GM21515 (cell line): ENCODE measurements at regions not wholly inside any gene's neighbourhood (a gene's known extent, or its start where the extent isn't known, plus 50 kb on each side); places are given as distances from the start of the nearest gene placed in this dataset.
"Not testable (repeated sequence)": the region's sequence is repeated elsewhere in the genome, so short reads cannot be mapped to it uniquely, and the experiment has no call there.

Experiments used
- ATAC-seq: cut with Tn5 transposase; IDR thresholded peaks from one replicate; pipeline ENCODE4 v1.9.1; 2021; ENCODE audit not compliant: unreplicated experiment

GRCh38 chrX:97850911-97851310 is 967.2 kb downstream of the RPA4 start:
- ATAC-seq = no peak

DNA sequence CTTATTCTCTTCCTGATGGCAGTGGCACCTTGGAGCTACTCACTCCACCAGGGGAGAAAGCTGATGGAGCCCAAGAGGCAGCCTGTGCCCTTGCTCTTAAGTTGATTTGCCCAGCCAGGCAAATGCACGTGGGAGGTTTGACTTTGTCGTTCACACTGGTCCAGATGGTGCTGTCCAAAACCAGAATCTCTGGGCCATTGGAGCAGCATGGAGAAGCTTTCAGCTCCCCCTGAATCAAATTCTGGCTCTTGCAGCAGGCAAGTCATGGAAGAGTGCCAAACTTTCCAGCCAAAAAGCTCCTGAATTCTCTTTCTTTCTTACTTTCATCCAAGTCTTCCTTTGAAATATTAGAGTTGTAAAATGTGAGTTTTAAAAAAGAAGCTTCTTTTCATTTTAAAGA is 970.4 kb downstream of the RPA4 start:
- ATAC-seq = no peak

- no peak for ATAC-seq
Observed at GRCh38 chrX:97858592-97858991, 974.9 kb downstream of the RPA4 start.

DNA sequence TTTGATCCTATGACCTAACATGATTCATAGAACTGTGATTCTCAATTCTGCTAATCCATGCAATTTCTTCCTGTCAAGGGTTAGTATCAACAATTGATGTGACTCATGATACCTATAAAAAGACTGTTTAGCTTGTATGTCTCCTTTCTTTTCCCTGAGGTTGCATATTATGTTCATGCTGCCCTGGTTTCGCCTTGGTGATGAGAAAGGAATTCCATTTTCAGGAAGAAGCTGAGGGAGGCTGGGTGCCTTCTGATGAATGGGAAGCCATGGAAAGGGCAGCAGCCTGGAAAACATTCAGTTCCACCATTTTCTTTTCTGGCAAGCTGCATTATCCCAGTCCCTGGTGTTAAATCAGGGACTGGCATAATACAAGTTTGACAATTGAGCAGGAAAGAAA is 976.5 kb downstream of the RPA4 start:
- ATAC-seq = no peak

DNA sequence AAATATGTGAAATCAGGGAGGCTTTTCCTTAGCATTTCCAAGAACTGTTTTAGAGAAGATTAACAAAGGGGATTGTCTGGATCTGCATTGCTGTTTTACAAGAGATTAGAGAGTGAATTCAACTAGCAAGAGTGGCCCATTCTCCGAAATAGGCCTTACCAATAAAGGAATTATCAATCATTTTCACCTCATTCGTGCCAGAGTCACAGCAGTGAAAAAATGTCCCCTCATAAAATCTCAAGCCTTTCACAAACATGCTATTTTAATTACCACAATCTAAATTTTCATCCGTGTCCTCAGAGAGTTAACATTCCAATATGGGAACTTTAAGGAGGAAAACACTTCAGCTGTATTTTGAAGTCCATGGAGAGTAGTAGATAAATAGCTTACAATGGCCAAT is 979.6 kb downstream of the RPA4 start:
- ATAC-seq = no peak

- ATAC-seq = no peak
Observed at GRCh38 chrX:97867266-97867665, 983.6 kb downstream of the RPA4 start.

DNA sequence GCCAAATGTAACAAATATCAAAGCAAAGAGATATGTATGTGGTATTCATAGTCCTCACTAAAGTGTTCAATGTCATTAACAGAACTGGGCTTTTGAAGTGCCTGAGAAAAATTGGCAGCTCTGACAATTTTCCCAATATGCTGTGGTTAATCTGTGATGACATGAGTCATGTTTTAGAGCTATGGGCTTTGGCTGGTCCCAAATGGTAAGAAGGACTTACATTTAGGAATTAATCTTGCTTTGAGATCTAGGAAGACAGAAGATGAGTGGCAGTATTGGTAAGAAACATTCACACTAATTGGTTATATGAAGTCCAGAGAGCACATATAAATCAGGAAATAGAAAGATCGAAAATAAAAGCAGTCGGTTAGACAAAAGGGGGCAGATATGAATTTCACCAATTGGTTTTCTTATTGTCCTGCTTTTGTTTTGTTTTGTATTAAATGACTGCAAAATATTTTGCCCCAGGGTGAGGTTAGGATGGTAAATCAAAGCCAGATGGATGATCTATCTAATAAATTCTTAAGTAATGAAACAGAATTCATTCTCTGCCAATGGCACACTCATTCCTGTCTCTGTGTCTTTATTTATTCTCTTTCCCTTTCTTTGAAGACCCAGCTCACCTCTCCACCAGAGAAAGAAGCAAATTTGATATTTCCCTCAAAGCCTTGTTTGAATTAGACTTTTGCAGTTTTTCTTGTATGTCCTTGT is 993.1 kb downstream of the RPA4 start:
- no peak for ATAC-seq

DNA sequence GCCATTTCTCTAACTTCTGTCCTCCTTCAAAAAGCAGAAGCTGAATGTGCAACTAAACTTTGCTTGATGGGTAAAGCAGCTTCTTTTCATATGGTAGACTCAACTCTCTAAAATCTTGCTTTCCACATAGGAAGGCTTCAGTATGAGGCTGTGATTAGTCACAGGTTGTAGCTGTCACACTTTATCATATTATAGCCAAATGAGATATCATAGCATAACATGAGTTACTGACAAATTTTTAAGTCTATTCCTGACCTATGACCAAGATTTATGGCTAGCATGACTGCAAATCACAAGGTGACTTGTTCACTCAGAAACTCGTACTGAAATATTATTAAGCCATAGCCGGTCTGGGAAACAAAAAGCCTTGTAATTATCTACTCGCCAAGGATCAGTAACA is 998.6 kb downstream of the RPA4 start:
- no peak for ATAC-seq

- no peak for ATAC-seq
Observed at GRCh38 chrX:97895751-97896150, 1012.0 kb downstream of the RPA4 start.

DNA sequence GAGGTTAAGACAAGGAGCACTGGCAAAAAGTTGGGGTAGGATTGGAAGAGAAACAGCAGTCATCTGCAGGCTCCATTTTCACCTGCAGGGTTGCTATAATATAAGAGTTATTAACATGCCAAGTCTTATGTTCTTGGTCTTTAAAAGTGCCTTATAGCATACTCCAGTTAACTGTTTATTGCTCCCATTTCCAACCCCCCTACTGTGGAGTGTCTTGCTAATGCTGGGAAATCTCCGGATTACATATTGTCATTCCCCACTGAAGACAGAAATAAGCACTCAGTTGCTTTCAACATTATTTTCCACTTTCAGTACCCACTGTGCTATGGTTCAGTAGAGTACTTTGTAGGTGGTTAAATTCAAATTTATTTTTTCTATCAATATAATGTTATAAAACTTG is 1014.3 kb downstream of the RPA4 start:
- ATAC-seq = no peak

DNA sequence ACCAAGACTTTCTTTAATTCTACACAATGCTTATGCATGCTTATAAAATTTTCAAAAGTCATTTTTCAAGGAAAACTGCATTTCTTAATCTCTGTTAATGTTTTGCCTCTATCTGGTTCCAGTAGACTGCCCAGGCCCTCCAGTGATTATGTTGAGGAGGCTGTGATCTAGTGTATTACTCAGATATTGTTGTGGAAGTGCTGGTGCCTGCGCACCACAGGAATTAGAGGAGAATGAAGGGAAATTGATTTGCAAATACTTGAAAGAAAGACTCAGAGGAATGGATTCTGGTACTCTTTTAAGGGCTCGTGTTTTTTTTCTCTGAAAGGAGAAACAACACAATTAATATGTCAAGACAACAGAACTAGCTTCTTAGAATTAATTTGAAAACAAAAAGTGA is 1015.1 kb downstream of the RPA4 start:
- ATAC-seq = no peak

DNA sequence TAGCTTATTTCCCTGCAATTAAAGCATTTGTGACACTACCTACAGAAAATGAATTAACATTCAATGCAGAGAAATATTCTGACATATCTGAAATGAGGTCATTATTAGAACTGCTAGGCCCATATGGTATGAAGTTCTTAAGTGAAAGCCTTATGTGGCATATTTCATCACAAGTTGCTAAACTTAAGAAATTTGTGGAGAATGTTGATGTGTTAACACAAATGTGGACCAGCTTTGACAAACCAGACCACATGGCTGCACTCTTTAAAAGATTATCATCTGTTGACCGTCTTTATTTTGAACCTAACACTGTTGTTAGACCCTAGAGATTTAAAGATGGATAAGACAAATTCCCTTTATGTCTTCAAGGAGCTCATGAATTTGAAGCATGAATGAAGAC is 1024.1 kb downstream of the RPA4 start:
- ATAC-seq = no peak

- ATAC-seq = peak; percentile 95
Observed at GRCh38 chrX:97909245-97909644, 1025.5 kb downstream of the RPA4 start.

GRCh38 chrX:97915390-97915789 is 1031.7 kb downstream of the RPA4 start:
- not testable (repeated sequence) for ATAC-seq

GRCh38 chrX:97921223-97921622 is 1037.5 kb downstream of the RPA4 start:
- ATAC-seq = not testable (repeated sequence)

DNA sequence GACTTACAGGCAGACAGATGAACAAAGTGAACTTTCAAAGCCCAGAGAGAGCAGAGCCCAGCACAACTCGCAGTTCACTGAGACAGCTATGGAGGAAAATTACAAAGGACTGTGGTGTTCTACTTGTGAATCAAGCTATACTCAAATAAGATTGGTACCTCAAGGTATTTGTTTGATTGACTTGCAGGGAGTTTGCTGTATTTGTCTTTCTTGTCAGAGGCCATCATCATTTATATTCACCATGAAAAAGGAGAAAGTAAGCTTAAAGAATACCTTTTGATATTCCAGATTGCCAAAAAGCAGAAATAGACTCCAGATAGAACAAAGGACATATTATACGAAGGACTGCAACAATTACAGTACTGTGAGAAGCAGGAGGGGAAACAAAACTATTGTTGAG is 1047.9 kb downstream of the RPA4 start:
- ATAC-seq = no peak

DNA sequence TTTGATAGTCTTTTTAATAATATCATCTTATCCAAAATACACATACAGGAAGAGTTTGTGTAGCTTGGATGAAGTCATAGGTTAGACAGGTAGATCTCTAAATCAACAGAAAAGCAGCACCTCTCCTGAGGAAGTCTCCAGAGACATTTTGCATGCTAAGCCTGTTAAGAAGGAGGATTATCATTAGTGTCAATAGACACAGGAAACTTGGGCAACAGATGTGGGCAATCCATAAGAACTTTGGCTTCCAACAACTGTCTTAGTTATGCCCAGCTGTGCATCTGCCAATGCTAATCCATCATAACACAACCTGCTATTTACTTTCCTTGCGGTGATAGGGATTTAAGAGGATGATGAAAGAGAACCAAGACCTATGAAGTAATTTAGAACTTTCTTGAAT is 1052.6 kb downstream of the RPA4 start:
- no peak for ATAC-seq

DNA sequence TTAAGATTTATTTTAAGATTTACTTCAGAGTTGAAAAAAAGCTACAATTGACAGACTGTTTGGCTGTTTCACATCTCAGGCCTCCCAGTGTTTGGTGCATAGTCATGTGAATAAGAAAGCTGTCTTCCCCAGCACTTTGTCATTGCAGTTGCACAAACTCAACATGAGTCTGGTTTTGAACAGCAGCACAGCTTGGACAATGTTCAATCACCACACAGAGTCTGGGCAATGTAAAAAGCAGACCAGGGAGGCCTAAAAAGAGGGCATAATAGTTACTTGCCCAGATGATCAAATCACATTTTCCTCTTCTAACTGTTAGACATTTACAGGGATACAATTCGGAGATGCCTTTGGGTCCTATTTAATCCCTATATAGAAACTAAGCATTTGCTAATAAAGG is 1055.0 kb downstream of the RPA4 start:
- no peak for ATAC-seq

- no peak for ATAC-seq
Observed at GRCh38 chrX:97968376-97969163, 1084.9 kb downstream of the RPA4 start.

DNA sequence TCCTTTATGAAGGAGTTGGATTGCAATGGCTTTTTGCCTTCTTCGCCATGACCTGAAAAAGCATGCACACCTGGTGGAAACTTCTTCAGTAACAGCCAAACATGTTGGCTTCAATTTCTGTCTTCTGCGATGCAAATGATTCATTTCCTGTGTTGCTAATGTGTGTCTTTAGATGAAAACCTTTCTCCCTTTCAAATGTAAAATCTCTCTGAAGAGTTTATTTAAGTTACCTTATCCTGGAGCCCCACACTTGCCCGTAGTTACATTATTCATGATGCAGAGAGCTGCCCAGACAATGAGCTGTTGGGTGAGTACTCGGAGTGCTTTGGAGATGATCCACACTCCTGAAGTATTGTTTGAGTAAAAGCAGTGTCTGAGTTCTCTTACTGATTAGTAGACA is 1100.9 kb downstream of the RPA4 start:
- no peak for ATAC-seq

DNA sequence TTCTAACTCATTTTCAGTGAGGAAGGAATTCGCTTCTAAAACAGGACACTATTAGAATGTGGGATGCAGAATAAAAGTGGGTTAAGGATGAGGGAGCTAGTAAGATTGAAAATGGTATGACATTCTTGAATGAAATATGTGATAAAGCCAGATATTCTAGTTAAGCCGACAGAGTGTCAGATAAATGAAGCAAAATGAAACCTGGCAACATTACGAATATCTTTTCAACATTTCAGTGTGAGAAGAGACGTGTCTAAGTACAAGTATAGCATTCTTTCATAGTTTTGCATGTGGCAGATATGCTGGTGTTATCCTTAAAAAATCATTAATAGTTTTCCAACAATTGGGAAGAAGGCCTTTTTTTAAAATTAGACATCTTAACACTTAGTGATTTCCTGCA is 1101.4 kb downstream of the RPA4 start:
- no peak for ATAC-seq

- ATAC-seq = no peak
Observed at GRCh38 chrX:97987979-97988378, 1104.3 kb downstream of the RPA4 start.

DNA sequence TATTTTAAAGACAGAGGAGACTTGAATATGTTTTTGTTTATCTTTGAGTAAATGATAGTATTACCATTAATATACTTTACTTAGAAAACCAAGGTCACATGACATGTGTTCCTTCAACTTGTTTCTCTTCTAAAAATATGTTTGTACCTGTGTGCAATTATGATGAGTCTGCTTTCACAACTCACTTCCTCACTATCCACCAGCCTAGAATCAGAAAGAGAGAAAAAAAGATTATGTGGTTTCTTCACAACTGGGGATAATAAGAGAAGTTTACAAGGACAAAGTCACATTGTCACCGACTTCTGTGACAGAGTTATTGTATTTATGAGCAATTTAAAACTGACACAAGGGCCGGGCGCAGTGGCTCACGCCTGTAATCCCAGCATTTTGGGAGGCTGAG is 1112.1 kb downstream of the RPA4 start:
- ATAC-seq = no peak
